ENCODE measurements at regions not wholly inside any gene's neighbourhood (a gene's known extent, or its start where the extent isn't known, plus 50 kb on each side); places are given as distances from the start of the nearest gene placed in this dataset.

GRCh38 chr18:44080054-44080453, 600.6 kb upstream of the SETBP1 start:
- no peak overlapping the region for H3K4me3 ChIP-seq
- H3K4me1 ChIP-seq, result no peaks in the 10 kb centered on the region
- intact Hi-C loops (cut with DNase I), result no loop called here
- DNase-seq (no peak), ATAC-seq (no peak)
- no peaks in the 10 kb centered on the region for H3K27me3 ChIP-seq
- H3K27ac ChIP-seq, result no peak overlapping the region
- TF ChIP-seq CTCF (IDR thresholded peaks at IDR 0.05), result no peak
- H3K36me3 ChIP-seq, result no peaks in the 10 kb centered on the region
- no peaks in the 10 kb centered on the region for H3K9me3 ChIP-seq

- no peak for TF ChIP-seq CTCF (IDR thresholded peaks at IDR 0.05)
- ATAC-seq (no peak), DNase-seq (no peak)
- no peaks in the 10 kb centered on the region for H3K27me3 ChIP-seq
- H3K4me1 ChIP-seq, result no peaks in the 10 kb centered on the region
- intact Hi-C loops (cut with DNase I), result no loop called here
- no peak overlapping the region for H3K4me3 ChIP-seq
- H3K9me3 ChIP-seq, result no peaks in the 10 kb centered on the region
- H3K36me3 ChIP-seq, result no peaks in the 10 kb centered on the region
- no peak overlapping the region for H3K27ac ChIP-seq
Observed at GRCh38 chr18:44089732-44090131, 591.0 kb upstream of the SETBP1 start.

- Histone ChIP-seq H3K27me3 (no peaks in the 10 kb centered on the region), H3K27ac (no peak overlapping the region), H3K9me3 (no peaks in the 10 kb centered on the region), H3K4me3 (no peak overlapping the region), H3K4me1 (no peaks in the 10 kb centered on the region), H3K36me3 (no peaks in the 10 kb centered on the region)
- no peak for TF ChIP-seq CTCF (IDR thresholded peaks at IDR 0.05)
- no peak for ATAC-seq
- intact Hi-C loops (cut with DNase I), result no loop called here
- no peak for DNase-seq
Observed at GRCh38 chr18:44090453-44090852, 590.2 kb upstream of the SETBP1 start.

- H3K27me3 ChIP-seq, result no peaks in the 10 kb centered on the region
- ATAC-seq, result no peak
- no peaks in the 10 kb centered on the region for H3K4me1 ChIP-seq
- no peak for TF ChIP-seq CTCF (IDR thresholded peaks at IDR 0.05)
- H3K36me3 ChIP-seq, result no peaks in the 10 kb centered on the region
- no peak for DNase-seq
- intact Hi-C loops (cut with DNase I), result no loop called here
- H3K4me3 ChIP-seq, result no peak overlapping the region
- H3K27ac ChIP-seq, result no peak overlapping the region
- H3K9me3 ChIP-seq, result no peaks in the 10 kb centered on the region
Observed at GRCh38 chr18:44093253-44093652, 587.4 kb upstream of the SETBP1 start.

- intact Hi-C loops (cut with DNase I), result no loop called here
- Histone ChIP-seq H3K4me3 (no peak overlapping the region), H3K36me3 (no peaks in the 10 kb centered on the region), H3K27ac (no peak overlapping the region), H3K27me3 (no peaks in the 10 kb centered on the region), H3K9me3 (no peaks in the 10 kb centered on the region), H3K4me1 (no peaks in the 10 kb centered on the region)
- no peak for TF ChIP-seq CTCF (IDR thresholded peaks at IDR 0.05)
- ATAC-seq (no peak), DNase-seq (no peak)
Observed at GRCh38 chr18:44096016-44096415, 584.7 kb upstream of the SETBP1 start.

GRCh38 chr18:44098551-44099098, 582.1 kb upstream of the SETBP1 start:
- no peaks in the 10 kb centered on the region for H3K27me3 ChIP-seq
- no peak overlapping the region for H3K4me3 ChIP-seq
- ATAC-seq (peak; percentile 25), DNase-seq (no peak)
- intact Hi-C loops (cut with DNase I), result no loop called here
- H3K9me3 ChIP-seq, result no peaks in the 10 kb centered on the region
- no peaks in the 10 kb centered on the region for H3K4me1 ChIP-seq
- peak; percentile 24 for TF ChIP-seq CTCF (IDR thresholded peaks at IDR 0.05)
- H3K36me3 ChIP-seq, result no peaks in the 10 kb centered on the region
- H3K27ac ChIP-seq, result no peak overlapping the region

All from upper lobe of right lung (tissue), 1 donor.